ENCODE measurements at regions not wholly inside any gene's neighbourhood (a gene's known extent, or its start where the extent isn't known, plus 50 kb on each side); places are given as distances from the start of the nearest gene placed in this dataset.
A peak's percentile ranks its signal among the peaks of the same experiment; 100 is the strongest.

DNA sequence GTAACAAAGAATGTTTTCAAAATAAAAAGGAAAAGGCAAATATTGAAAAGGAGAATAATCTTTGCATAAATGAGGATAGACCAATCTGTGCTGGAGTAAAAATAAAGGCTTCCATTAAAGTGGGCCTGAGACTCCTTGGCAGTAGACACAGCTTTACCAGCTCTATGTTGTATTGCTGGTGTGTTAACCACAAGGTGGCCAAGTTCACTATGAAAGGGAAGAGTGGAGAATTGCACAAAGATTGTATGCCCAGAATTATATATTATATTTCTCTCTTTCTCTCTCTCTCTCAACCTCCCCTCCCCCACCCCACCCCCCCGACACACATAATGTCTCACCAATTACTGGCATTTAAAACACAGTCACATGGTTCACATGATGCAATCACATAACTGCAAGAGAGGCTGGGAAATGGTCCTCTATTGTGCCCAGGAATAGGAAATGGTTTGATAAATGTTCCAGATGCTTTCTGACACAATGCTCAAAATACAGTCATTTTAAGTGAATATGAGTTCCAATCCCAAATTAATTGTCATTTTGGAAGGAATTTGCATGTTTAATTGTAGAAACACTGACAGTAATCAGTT is 222.6 kb upstream of the SYT1 start:
- Histone ChIP-seq H3K27ac (ENCODE audit: low read depth, low read length) (no peak overlapping the region), H3K36me3 (ENCODE audit: control insufficient read depth, insufficient read depth, low read length) (no peaks in the 10 kb centered on the region), H3K27me3 (ENCODE audit: control insufficient read depth, insufficient read depth, low read length) (no peaks in the 10 kb centered on the region), H3K4me3 (ENCODE audit: low read depth, low read length) (no peak overlapping the region), H3K9me3 (ENCODE audit: control insufficient read depth, insufficient read depth, low read length) (no peaks in the 10 kb centered on the region), H3K4me1 (ENCODE audit: control insufficient read depth, insufficient read depth, low read length) (no peaks in the 10 kb centered on the region)
- WGBS (ENCODE audit: insufficient coverage): no CpG with 5 or more reads among the region's 1 CpG
- DNase-seq (ENCODE audit: low read depth in 4 of 6, low spot score in 6 of 6): no peak

GRCh38 chr12:78645956-78646355 is 218.6 kb upstream of the SYT1 start:
- no peaks in the 10 kb centered on the region for H3K4me1 ChIP-seq (ENCODE audit: control insufficient read depth, insufficient read depth, low read length)
- 46% methylated on average over 2 of the region's 2 CpGs for WGBS (ENCODE audit: insufficient coverage)

DNA sequence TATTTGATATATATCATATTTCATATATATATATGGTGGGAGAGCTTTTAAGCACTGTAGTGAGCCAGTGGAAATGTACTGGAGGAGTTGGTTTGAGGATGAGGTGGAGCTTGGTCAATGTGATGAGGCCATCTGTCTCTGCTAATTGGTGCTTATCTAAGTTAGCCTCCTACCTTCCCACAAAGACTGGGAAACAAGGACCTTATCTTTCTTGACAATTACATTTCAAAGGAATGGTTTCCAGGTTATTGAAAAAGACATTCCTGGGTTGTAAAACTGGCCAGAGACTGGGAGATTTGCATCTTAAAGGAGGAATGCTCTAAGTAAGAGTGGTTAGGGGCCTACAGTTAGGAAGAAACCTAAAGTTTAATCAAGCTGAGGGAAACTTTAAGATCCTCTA is 212.8 kb upstream of the SYT1 start:
- H3K27ac ChIP-seq (ENCODE audit: low read depth, low read length): no peak overlapping the region
- H3K4me1 ChIP-seq (ENCODE audit: control insufficient read depth, insufficient read depth, low read length): no peaks in the 10 kb centered on the region
- H3K36me3 ChIP-seq (ENCODE audit: control insufficient read depth, insufficient read depth, low read length): no peaks in the 10 kb centered on the region
- no peaks in the 10 kb centered on the region for H3K27me3 ChIP-seq (ENCODE audit: control insufficient read depth, insufficient read depth, low read length)
- H3K4me3 ChIP-seq (ENCODE audit: low read depth, low read length): no peak overlapping the region
- no peak for DNase-seq (ENCODE audit: low read depth in 4 of 6, low spot score in 6 of 6)
- no peaks in the 10 kb centered on the region for H3K9me3 ChIP-seq (ENCODE audit: control insufficient read depth, insufficient read depth, low read length)

More at GRCh38 chr12:78645956-78646355, 218.6 kb upstream of the SYT1 start:
- Histone ChIP-seq H3K27ac (ENCODE audit: low read depth, low read length) (no peak overlapping the region), H3K36me3 (ENCODE audit: control insufficient read depth, insufficient read depth, low read length) (no peaks in the 10 kb centered on the region), H3K9me3 (ENCODE audit: control insufficient read depth, insufficient read depth, low read length) (no peaks in the 10 kb centered on the region), H3K27me3 (ENCODE audit: control insufficient read depth, insufficient read depth, low read length) (no peaks in the 10 kb centered on the region), H3K4me3 (ENCODE audit: low read depth, low read length) (no peak overlapping the region)
- peak in 1 of 6 donors; percentile 1 for DNase-seq (ENCODE audit: low read depth in 4 of 6, low spot score in 6 of 6)

DNA sequence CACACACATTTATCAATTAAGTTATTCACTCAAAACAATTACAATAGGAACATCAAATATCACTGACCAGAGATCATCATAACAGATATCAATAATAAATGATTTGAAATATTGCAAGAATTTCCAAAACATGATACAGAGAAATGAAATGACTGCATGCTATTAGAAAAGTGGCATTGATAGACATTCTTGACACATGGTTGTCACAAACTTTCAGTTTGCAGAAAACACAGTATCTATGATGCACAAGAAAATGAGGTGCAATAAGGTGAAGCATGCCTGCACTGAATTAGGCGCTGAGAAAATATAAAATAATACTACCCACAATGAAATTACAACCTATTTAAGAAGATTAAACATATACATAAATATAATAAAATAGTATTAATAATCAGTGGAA is 198.0 kb upstream of the SYT1 start:
- Histone ChIP-seq H3K36me3 (ENCODE audit: control insufficient read depth, insufficient read depth, low read length) (no peaks in the 10 kb centered on the region), H3K9me3 (ENCODE audit: control insufficient read depth, insufficient read depth, low read length) (no peaks in the 10 kb centered on the region), H3K4me1 (ENCODE audit: control insufficient read depth, insufficient read depth, low read length) (no peaks in the 10 kb centered on the region), H3K27ac (ENCODE audit: low read depth, low read length) (no peak overlapping the region), H3K27me3 (ENCODE audit: control insufficient read depth, insufficient read depth, low read length) (no peaks in the 10 kb centered on the region), H3K4me3 (ENCODE audit: low read depth, low read length) (no peak overlapping the region)
- DNase-seq (ENCODE audit: low read depth in 4 of 6, low spot score in 6 of 6): no peak
- WGBS (ENCODE audit: insufficient coverage): no CpG with 5 or more reads among the region's 1 CpG

GRCh38 chr12:78671295-78671694 is 193.3 kb upstream of the SYT1 start:
- no peak overlapping the region for H3K4me3 ChIP-seq (ENCODE audit: low read depth, low read length)
- no peaks in the 10 kb centered on the region for H3K4me1 ChIP-seq (ENCODE audit: control insufficient read depth, insufficient read depth, low read length)
- no peaks in the 10 kb centered on the region for H3K36me3 ChIP-seq (ENCODE audit: control insufficient read depth, insufficient read depth, low read length)
- no peaks in the 10 kb centered on the region for H3K9me3 ChIP-seq (ENCODE audit: control insufficient read depth, insufficient read depth, low read length)
- no peak for DNase-seq (ENCODE audit: low read depth in 4 of 6, low spot score in 6 of 6)
- no peaks in the 10 kb centered on the region for H3K27me3 ChIP-seq (ENCODE audit: control insufficient read depth, insufficient read depth, low read length)
- H3K27ac ChIP-seq (ENCODE audit: low read depth, low read length): no peak overlapping the region
- no CpG with 5 or more reads among the region's 4 CpGs for WGBS (ENCODE audit: insufficient coverage)

GRCh38 chr12:78672033-78672432 is 192.5 kb upstream of the SYT1 start:
- Histone ChIP-seq H3K4me3 (ENCODE audit: low read depth, low read length) (no peak overlapping the region), H3K27me3 (ENCODE audit: control insufficient read depth, insufficient read depth, low read length) (no peaks in the 10 kb centered on the region), H3K4me1 (ENCODE audit: control insufficient read depth, insufficient read depth, low read length) (no peaks in the 10 kb centered on the region), H3K9me3 (ENCODE audit: control insufficient read depth, insufficient read depth, low read length) (no peaks in the 10 kb centered on the region), H3K27ac (ENCODE audit: low read depth, low read length) (no peak overlapping the region), H3K36me3 (ENCODE audit: control insufficient read depth, insufficient read depth, low read length) (no peaks in the 10 kb centered on the region)
- DNase-seq (ENCODE audit: low read depth in 4 of 6, low spot score in 6 of 6): no peak
- 100% methylated on average over 1 of the region's 2 CpGs for WGBS (ENCODE audit: insufficient coverage)

- Histone ChIP-seq H3K27ac (ENCODE audit: low read depth, low read length) (no peak overlapping the region), H3K9me3 (ENCODE audit: control insufficient read depth, insufficient read depth, low read length) (no peaks in the 10 kb centered on the region), H3K36me3 (ENCODE audit: control insufficient read depth, insufficient read depth, low read length) (no peaks in the 10 kb centered on the region), H3K4me3 (ENCODE audit: low read depth, low read length) (no peak overlapping the region), H3K4me1 (ENCODE audit: control insufficient read depth, insufficient read depth, low read length) (no peaks in the 10 kb centered on the region), H3K27me3 (ENCODE audit: control insufficient read depth, insufficient read depth, low read length) (no peaks in the 10 kb centered on the region)
- WGBS (ENCODE audit: insufficient coverage): no CpG with 5 or more reads among the region's 2 CpGs
- peak in 2 of 6 donors; percentile 10 to 76 for DNase-seq (ENCODE audit: low read depth in 4 of 6, low spot score in 6 of 6)
These were observed 190.1 kb upstream of the SYT1 start for GRCh38 chr12:78674311-78675090.

DNA sequence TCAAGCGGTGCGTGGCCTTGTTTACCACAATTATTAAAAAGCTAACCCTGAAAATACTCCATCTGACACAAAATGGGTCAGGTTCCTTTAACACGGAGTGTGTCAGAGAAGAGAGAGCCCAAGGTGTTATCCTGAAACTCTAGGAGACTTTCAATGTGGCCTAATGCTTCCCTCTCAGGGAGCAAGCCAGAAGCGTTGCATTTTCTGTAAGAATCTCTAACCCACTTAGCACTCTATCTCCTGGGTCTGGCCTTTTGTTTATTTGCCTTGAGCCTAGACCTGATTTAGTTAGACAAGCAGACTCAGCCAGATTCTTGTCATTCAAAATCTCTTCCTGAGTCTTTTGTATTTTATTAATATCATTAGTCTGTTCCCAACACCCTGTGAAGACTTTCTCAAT is 184.0 kb upstream of the SYT1 start:
- no peak overlapping the region for H3K4me3 ChIP-seq (ENCODE audit: low read depth, low read length)
- H3K9me3 ChIP-seq (ENCODE audit: control insufficient read depth, insufficient read depth, low read length): no peaks in the 10 kb centered on the region
- H3K4me1 ChIP-seq (ENCODE audit: control insufficient read depth, insufficient read depth, low read length): no peaks in the 10 kb centered on the region
- H3K36me3 ChIP-seq (ENCODE audit: control insufficient read depth, insufficient read depth, low read length): no peaks in the 10 kb centered on the region
- H3K27me3 ChIP-seq (ENCODE audit: control insufficient read depth, insufficient read depth, low read length): no peaks in the 10 kb centered on the region
- H3K27ac ChIP-seq (ENCODE audit: low read depth, low read length): no peak overlapping the region
- 86% methylated on average over 1 of the region's 4 CpGs for WGBS (ENCODE audit: insufficient coverage)
- no peak for DNase-seq (ENCODE audit: low read depth in 4 of 6, low spot score in 6 of 6)

GRCh38 chr12:78683031-78683430 is 181.5 kb upstream of the SYT1 start:
- H3K27me3 ChIP-seq (ENCODE audit: control insufficient read depth, insufficient read depth, low read length): no peaks in the 10 kb centered on the region
- no peak overlapping the region for H3K27ac ChIP-seq (ENCODE audit: low read depth, low read length)
- no peaks in the 10 kb centered on the region for H3K36me3 ChIP-seq (ENCODE audit: control insufficient read depth, insufficient read depth, low read length)
- 95% methylated on average over 3 of the region's 3 CpGs for WGBS (ENCODE audit: insufficient coverage)
- no peaks in the 10 kb centered on the region for H3K4me1 ChIP-seq (ENCODE audit: control insufficient read depth, insufficient read depth, low read length)
- DNase-seq (ENCODE audit: low read depth in 4 of 6, low spot score in 6 of 6): no peak
- H3K4me3 ChIP-seq (ENCODE audit: low read depth, low read length): no peak overlapping the region
- H3K9me3 ChIP-seq (ENCODE audit: control insufficient read depth, insufficient read depth, low read length): no peaks in the 10 kb centered on the region

GRCh38 chr12:78683626-78684025 is 180.9 kb upstream of the SYT1 start:
- Histone ChIP-seq H3K27me3 (ENCODE audit: control insufficient read depth, insufficient read depth, low read length) (no peaks in the 10 kb centered on the region), H3K4me3 (ENCODE audit: low read depth, low read length) (no peak overlapping the region), H3K4me1 (ENCODE audit: control insufficient read depth, insufficient read depth, low read length) (no peaks in the 10 kb centered on the region), H3K36me3 (ENCODE audit: control insufficient read depth, insufficient read depth, low read length) (no peaks in the 10 kb centered on the region), H3K27ac (ENCODE audit: low read depth, low read length) (no peak overlapping the region), H3K9me3 (ENCODE audit: control insufficient read depth, insufficient read depth, low read length) (no peaks in the 10 kb centered on the region)
- DNase-seq (ENCODE audit: low read depth in 4 of 6, low spot score in 6 of 6): no peak
- 83% methylated on average over 2 of the region's 3 CpGs for WGBS (ENCODE audit: insufficient coverage)

Data from spinal cord (tissue), 9 donors.